ENCODE measurements at regions not wholly inside any gene's neighbourhood (a gene's known extent, or its start where the extent isn't known, plus 50 kb on each side); places are given as distances from the start of the nearest gene placed in this dataset.
"Not testable (repeated sequence)": the region's sequence is repeated elsewhere in the genome, so short reads cannot be mapped to it uniquely, and the experiment has no call there.

DNA sequence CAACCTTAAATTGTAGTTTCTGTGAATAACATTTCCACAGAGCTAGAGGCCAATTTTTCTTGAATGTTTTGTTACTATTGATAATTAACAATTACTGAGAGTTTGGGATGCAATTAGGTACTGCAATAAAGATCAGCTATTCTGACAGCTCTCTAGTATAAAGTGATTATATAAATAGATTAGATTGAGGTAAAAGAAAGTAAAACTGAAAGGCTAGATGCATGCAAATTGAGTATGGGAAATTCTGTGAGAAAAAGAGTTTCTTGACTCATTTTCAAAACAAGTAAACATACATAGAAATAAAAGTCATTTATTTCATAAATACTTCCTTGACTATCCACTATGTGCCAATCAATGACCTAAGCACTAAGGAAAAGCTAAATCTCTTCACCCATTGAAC, 1087.5 kb upstream of the ATXN8OS start:
- Histone ChIP-seq H3K9ac (ENCODE audit: insufficient read depth in 1 of 2, low read depth in 2 of 2, low read length in 2 of 2) (no peak overlapping the region), H3K9me1 (ENCODE audit: control insufficient read depth, insufficient read depth, low read length) (no peaks in the 10 kb centered on the region), H3K9me3 (replicated peaks; ENCODE audit: control insufficient read depth, insufficient read depth, low read depth, low read length) (no peaks in the 10 kb centered on the region), H3K36me3 (ENCODE audit: control insufficient read depth, insufficient read depth, low read length) (no peaks in the 10 kb centered on the region), H3K4me1 (replicated peaks in 1 of 2; ENCODE audit: control insufficient read depth in 2 of 2, insufficient read depth in 2 of 2, low read length in 2 of 2) (no peaks in the 10 kb centered on the region), H3K4me2 (ENCODE audit: insufficient read depth, low read length) (no peak overlapping the region), H2AFZ (ENCODE audit: low read depth, low read length) (no peak overlapping the region), H3K27ac (ENCODE audit: extremely low read depth, low read depth, low read length) (no peak overlapping the region), H3K4me3 (no peak overlapping the region), H3K79me2 (ENCODE audit: control insufficient read depth, insufficient read depth, low read length) (no peaks in the 10 kb centered on the region), H4K20me1 (replicated peaks; ENCODE audit: control insufficient read depth, insufficient read depth, low read length) (no peaks in the 10 kb centered on the region), H3K27me3 (ENCODE audit: control insufficient read depth in 2 of 2, insufficient read depth in 2 of 2, low read length in 2 of 2) (no peaks in the 10 kb centered on the region)
- intact Hi-C loops (cut with micrococcal nuclease) (no loop called here), in situ Hi-C loops (cut with MboI) (no loop called here)
- ATAC-seq, result no peak
- ChIA-PET POLR2A (interaction anchor here (0.6 kb wide), 1 partner anchor 201 kb away, joined by 4 read pairs; no protein-coding TSS in a partner anchor), CTCF (ENCODE audit: low intra/inter-chr PET ratio) (no interaction called here)
- no peak for TF ChIP-seq ARHGAP35 (IDR thresholded peaks at IDR 0.05; ENCODE audit: partially characterized antibody)
- no peak for TF ChIP-seq ZNF561 (CRISPR knock-in tag; conservative IDR thresholded peaks at IDR 0.05)
- no peak for FAIRE-seq
- DNase-seq (ENCODE audit: extremely low read depth in 1 of 4, low spot score in 3 of 4), result no peak
- no TSS peak for BruUV-seq (replicated peaks)

DNA sequence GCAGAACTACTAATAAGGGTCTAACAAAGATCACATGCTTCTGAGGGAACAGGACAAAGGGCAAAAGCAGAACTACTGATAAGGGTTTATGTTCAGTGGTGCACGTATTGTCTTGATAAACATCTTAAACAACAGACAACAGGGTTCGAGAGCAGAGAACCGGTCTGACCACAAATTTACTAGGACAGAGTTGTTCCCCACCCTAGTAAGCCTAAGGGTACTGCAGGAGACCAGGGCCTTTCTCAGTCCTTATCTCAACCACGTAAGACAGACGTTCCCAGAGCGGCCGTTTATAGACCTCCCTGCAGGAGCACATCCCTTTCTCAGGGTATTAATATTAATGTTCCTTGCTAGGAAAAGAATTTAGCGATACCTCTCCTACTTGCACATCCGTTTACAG, 1089.5 kb upstream of the ATXN8OS start:
- H3K9me3 ChIP-seq (replicated peaks; ENCODE audit: control insufficient read depth, insufficient read depth, low read depth, low read length); intact Hi-C loops (cut with micrococcal nuclease); POLR2A ChIA-PET; H2AFZ ChIP-seq (ENCODE audit: low read depth, low read length); H3K36me3 ChIP-seq (ENCODE audit: control insufficient read depth, insufficient read depth, low read length); CTCF ChIA-PET (ENCODE audit: low intra/inter-chr PET ratio); H3K27me3 ChIP-seq (ENCODE audit: control insufficient read depth in 2 of 2, insufficient read depth in 2 of 2, low read length in 2 of 2); H3K79me2 ChIP-seq (ENCODE audit: control insufficient read depth, insufficient read depth, low read length); H3K4me3 ChIP-seq; FAIRE-seq; BruUV-seq (replicated peaks); H3K4me2 ChIP-seq (ENCODE audit: insufficient read depth, low read length); H3K27ac ChIP-seq (ENCODE audit: extremely low read depth, low read depth, low read length); H3K9me1 ChIP-seq (ENCODE audit: control insufficient read depth, insufficient read depth, low read length); DNase-seq (ENCODE audit: extremely low read depth in 1 of 4, low spot score in 3 of 4); H4K20me1 ChIP-seq (replicated peaks; ENCODE audit: control insufficient read depth, insufficient read depth, low read length); in situ Hi-C loops (cut with MboI); H3K4me1 ChIP-seq (replicated peaks in 1 of 2; ENCODE audit: control insufficient read depth in 2 of 2, insufficient read depth in 2 of 2, low read length in 2 of 2); ATAC-seq; H3K9ac ChIP-seq (ENCODE audit: insufficient read depth in 1 of 2, low read depth in 2 of 2, low read length in 2 of 2): not testable (repeated sequence)
- 20% methylated on average over 8 of the region's 9 CpGs for WGBS (ENCODE audit: insufficient coverage, low coverage, missing lambda C conversion rate)
- peak; percentile 23; the same call in 1 of the 2 replicates for TF ChIP-seq SOX6 (IDR thresholded peaks at IDR 0.05)

Data from K562 (cell line).